Tibial artery (tissue), 4 donors: ENCODE measurements at regions not wholly inside any gene's neighbourhood (a gene's known extent, or its start where the extent isn't known, plus 50 kb on each side); places are given as distances from the start of the nearest gene placed in this dataset.

Experiments used
- DNase-seq, 2 donors: peaks; one replicate each; pipeline ENCODE4 v3.0.0-alpha.2; 2019
- H3K27ac ChIP-seq, 2 donors: fragments of 200-600 bp; sonication (generic) in 1 of 2; 1 replicate in 1 of 2; 2 replicates in 1 of 2; pipeline ENCODE4 v1.5.1; 2018 to 2019; ENCODE audit warnings: mild to moderate bottlenecking in 1 of 2
- H3K27me3 ChIP-seq, 2 donors: fragments of 200-600 bp; sonication (generic) in 1 of 2; one replicate each; pipeline versions ENCODE4 v1.5.1 to v1.6.0; 2016 to 2019
- H3K36me3 ChIP-seq, 3 donors: fragments of 200-600 bp; sonication (generic) in 2 of 3; one replicate each; pipeline ENCODE4 v1.5.1; 2016 to 2019; ENCODE audit warnings: mild to moderate bottlenecking in 2 of 3
- H3K4me1 ChIP-seq, 4 donors: fragments of 200-600 bp; sonication (generic) in 2 of 4; 1 replicate in 3 of 4; 2 replicates in 1 of 4; pipeline ENCODE4 v1.5.1; 2016 to 2019
- H3K4me3 ChIP-seq, 2 donors: fragments of 200-600 bp; sonication (generic) in 1 of 2; 1 replicate in 1 of 2; 2 replicates in 1 of 2; pipeline ENCODE4 v1.5.1; 2018 to 2019; ENCODE audit warnings: mild to moderate bottlenecking in 2 of 2
- H3K9me3 ChIP-seq, 3 donors: fragments of 200-600 bp; sonication (generic) in 1 of 3; one replicate each; pipeline ENCODE4 v1.5.1; 2016 to 2019
- CTCF ChIP-seq, 2 experiments: fragments of 200-600 bp in 1 of 2; fragments of 450-650 bp in 1 of 2; IDR thresholded peaks; one replicate each; pipeline ENCODE4 v1.5.1; 2017 to 2019; ENCODE audit warnings: antibody characterized with exemption in 2 of 2, mild to moderate bottlenecking in 1 of 2, moderate library complexity in 1 of 2
- intact Hi-C: fragments of 100-400 bp; cut with DNase I; formaldehyde crosslinking; loops from one replicate; pipeline ENCODE4 v1.15.0; 2023; ENCODE audit warnings: low total_unique reads

DNA sequence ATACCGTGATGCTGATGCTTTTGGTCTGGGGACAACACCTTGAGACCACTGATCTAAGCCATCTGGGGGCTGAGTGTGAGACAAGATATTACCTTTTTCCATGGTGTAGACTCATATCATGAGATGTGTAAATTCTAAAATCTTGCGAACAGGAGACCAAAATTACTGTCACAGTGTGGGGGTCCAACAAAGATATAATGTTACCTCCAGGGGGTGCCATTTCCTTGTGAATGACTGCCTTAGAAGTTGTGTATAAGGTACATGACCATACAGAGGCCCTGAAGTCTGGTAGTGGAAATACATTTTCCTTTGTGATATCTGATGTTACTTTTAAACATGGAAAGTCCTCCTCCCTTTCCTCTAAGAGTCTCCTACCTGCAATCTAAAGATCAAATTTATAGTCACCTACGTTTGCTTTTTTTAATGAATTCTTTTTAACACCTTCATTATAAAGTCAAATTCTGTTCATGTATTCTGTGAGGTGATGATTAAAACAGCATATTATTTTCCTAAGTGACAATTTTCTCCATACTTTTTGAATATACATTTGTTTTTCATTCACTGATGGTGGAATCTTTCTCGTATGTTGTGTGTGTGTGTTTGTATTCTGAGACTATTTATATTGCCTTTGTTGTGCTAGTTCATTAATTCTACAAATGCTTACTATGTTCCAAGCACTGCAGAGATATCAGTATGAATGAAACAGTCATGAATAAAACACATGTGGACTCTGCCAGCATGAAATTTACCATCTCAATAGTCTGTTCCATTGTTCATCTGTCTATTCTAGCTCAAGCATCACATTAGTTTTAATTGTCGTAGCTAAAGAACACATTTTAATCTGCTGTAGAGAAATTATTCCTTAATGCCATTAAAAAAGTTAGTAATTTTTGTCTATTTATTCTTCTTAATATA lies 113.7 kb downstream of the RFC3 start:
- intact Hi-C loops = loop anchor here (5.0 kb wide), 1 partner anchor 1226 kb away; no protein-coding TSS in a partner anchor
- no peak overlapping the region for H3K4me3 ChIP-seq
- H3K4me1 ChIP-seq = peaks cover 0 to 10% (median 0%) of the 10 kb centered on the region in 4 donors
- H3K36me3 ChIP-seq = no peaks in the 10 kb centered on the region
- H3K27ac ChIP-seq = no peak overlapping the region
- DNase-seq = no peak
- no peaks in the 10 kb centered on the region for H3K9me3 ChIP-seq
- peak; percentile 48 to 64 for TF ChIP-seq CTCF (IDR thresholded peaks at IDR 0.05)
- H3K27me3 ChIP-seq = no peaks in the 10 kb centered on the region

GRCh38 chr13:33932769-33933406 lies 114.9 kb downstream of the RFC3 start:
- no peak for TF ChIP-seq CTCF (IDR thresholded peaks at IDR 0.05)
- no peak for DNase-seq
- intact Hi-C loops = loop anchor here (5.0 kb wide), 1 partner anchor 1224 kb away; no protein-coding TSS in a partner anchor
- H3K36me3 ChIP-seq = no peaks in the 10 kb centered on the region
- H3K9me3 ChIP-seq = no peaks in the 10 kb centered on the region
- no peak overlapping the region for H3K27ac ChIP-seq
- H3K27me3 ChIP-seq = no peaks in the 10 kb centered on the region
- H3K4me3 ChIP-seq = no peak overlapping the region
- H3K4me1 ChIP-seq = peaks cover 0 to 10% (median 0%) of the 10 kb centered on the region in 4 donors

GRCh38 chr13:33933810-33934209 lies 115.9 kb downstream of the RFC3 start:
- H3K36me3 ChIP-seq = no peaks in the 10 kb centered on the region
- H3K9me3 ChIP-seq = no peaks in the 10 kb centered on the region
- no peak overlapping the region for H3K4me3 ChIP-seq
- H3K27ac ChIP-seq = no peak overlapping the region
- no peak for TF ChIP-seq CTCF (IDR thresholded peaks at IDR 0.05)
- intact Hi-C loops = loop anchor here (5.0 kb wide), 1 partner anchor 1223 kb away; no protein-coding TSS in a partner anchor
- no peak for DNase-seq
- H3K27me3 ChIP-seq = no peaks in the 10 kb centered on the region
- H3K4me1 ChIP-seq = peaks cover 0 to 10% (median 0%) of the 10 kb centered on the region in 4 donors

GRCh38 chr13:33934343-33934742 lies 116.4 kb downstream of the RFC3 start:
- Histone ChIP-seq H3K36me3 (no peaks in the 10 kb centered on the region), H3K27me3 (no peaks in the 10 kb centered on the region), H3K9me3 (no peaks in the 10 kb centered on the region), H3K4me1 (peaks cover 0 to 10% (median 0%) of the 10 kb centered on the region in 4 donors), H3K27ac (no peak overlapping the region), H3K4me3 (no peak overlapping the region)
- intact Hi-C loops = loop anchor here (5.0 kb wide), 1 partner anchor 1223 kb away; no protein-coding TSS in a partner anchor
- no peak for DNase-seq
- no peak for TF ChIP-seq CTCF (IDR thresholded peaks at IDR 0.05)

- no peaks in the 10 kb centered on the region for H3K27me3 ChIP-seq
- H3K27ac ChIP-seq = no peak overlapping the region
- no peaks in the 10 kb centered on the region for H3K9me3 ChIP-seq
- intact Hi-C loops = loop anchor here (5.0 kb wide), 1 partner anchor 1222 kb away; no protein-coding TSS in a partner anchor
- H3K4me1 ChIP-seq = peaks cover 0 to 10% (median 0%) of the 10 kb centered on the region in 4 donors
- DNase-seq = no peak
- H3K4me3 ChIP-seq = no peak overlapping the region
- H3K36me3 ChIP-seq = no peaks in the 10 kb centered on the region
- TF ChIP-seq CTCF (IDR thresholded peaks at IDR 0.05) = no peak
Measured at GRCh38 chr13:33934951-33935371, 117.0 kb downstream of the RFC3 start.
